AG04450 (cell line): ENCODE measurements at regions not wholly inside any gene's neighbourhood (a gene's known extent, or its start where the extent isn't known, plus 50 kb on each side); places are given as distances from the start of the nearest gene placed in this dataset.
"Not testable (repeated sequence)": the region's sequence is repeated elsewhere in the genome, so short reads cannot be mapped to it uniquely, and the experiment has no call there.

Experiments used
- CTCF ChIA-PET: fragments of 300-600, 350-600 bp; formaldehyde crosslinking; extraction: SDS; loops from one replicate; lab custom pipeline; 2022; ENCODE audit warnings: antibody characterized with exemption, inconsistent platforms; lab: Charles Lee
- POLR2A ChIA-PET: fragments of 350-600 bp; formaldehyde crosslinking; extraction: SDS; loops from one replicate; lab custom pipeline; 2021; ENCODE audit warnings: antibody characterized with exemption, inconsistent platforms; lab: Yijun Ruan, JAX
- DNase-seq: peaks from one replicate; pipeline ENCODE4 v3.0.0-alpha.2; 2011; ENCODE audit warnings: low read depth, low spot score
- H3K27ac ChIP-seq: one replicate; pipeline ENCODE4 v1.5.1; 2012; ENCODE audit warnings: low read depth, low read length, control low read depth
- H3K27me3 ChIP-seq: one replicate; pipeline ENCODE4 v1.6.0; 2012; ENCODE audit warnings: low read length; ENCODE audit not compliant: control insufficient read depth, insufficient read depth
- H3K4me3 ChIP-seq: 2 replicates; pipeline ENCODE4 v1.5.1; 2011; ENCODE audit warnings: mild to moderate bottlenecking, low read depth, low read length, control low read depth
- H3K9me3 ChIP-seq: 2 replicates; pipeline ENCODE4 v1.5.1; 2012; ENCODE audit warnings: low read length; ENCODE audit not compliant: control insufficient read depth, insufficient read depth
- TF ChIP-seq, protein P1 (sequence below): IDR thresholded peaks from 2 replicates; pipeline ENCODE4 v1.5.1; 2011; ENCODE audit warnings: low read depth, low read length, control low read depth, inconsistent platforms

DNA sequence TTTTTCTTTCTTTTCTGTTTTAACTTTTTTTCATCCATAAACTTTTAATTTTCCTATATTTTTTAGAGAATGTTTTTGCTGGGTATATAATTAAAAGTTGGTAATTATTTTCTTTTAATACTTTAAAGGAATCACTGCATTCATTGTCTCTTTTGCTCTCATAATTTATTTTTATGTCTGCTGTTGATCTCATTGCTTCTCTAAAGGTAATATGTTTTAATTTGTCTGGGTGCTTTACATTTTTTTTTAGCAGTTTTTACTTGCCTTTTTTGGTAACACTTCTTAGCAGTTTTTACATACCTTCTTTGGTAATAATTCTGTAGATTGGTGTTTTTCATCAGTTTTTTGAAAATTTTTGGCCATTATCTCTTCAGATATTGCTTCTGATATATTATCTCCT lies 89.4 kb upstream of the BMAL1 start:
- Histone ChIP-seq H3K27ac (no peak overlapping the region), H3K9me3 (no peaks in the 10 kb centered on the region; the same call in 1 of the 2 replicates), H3K27me3 (no peaks in the 10 kb centered on the region), H3K4me3 (no peak overlapping the region)
- POLR2A ChIA-PET = no interaction called here
- TF ChIP-seq, protein P1, sequence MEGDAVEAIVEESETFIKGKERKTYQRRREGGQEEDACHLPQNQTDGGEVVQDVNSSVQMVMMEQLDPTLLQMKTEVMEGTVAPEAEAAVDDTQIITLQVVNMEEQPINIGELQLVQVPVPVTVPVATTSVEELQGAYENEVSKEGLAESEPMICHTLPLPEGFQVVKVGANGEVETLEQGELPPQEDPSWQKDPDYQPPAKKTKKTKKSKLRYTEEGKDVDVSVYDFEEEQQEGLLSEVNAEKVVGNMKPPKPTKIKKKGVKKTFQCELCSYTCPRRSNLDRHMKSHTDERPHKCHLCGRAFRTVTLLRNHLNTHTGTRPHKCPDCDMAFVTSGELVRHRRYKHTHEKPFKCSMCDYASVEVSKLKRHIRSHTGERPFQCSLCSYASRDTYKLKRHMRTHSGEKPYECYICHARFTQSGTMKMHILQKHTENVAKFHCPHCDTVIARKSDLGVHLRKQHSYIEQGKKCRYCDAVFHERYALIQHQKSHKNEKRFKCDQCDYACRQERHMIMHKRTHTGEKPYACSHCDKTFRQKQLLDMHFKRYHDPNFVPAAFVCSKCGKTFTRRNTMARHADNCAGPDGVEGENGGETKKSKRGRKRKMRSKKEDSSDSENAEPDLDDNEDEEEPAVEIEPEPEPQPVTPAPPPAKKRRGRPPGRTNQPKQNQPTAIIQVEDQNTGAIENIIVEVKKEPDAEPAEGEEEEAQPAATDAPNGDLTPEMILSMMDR = no peak
- no peak for DNase-seq
- CTCF ChIA-PET = interaction anchor here (4.7 kb wide), 1 partner anchor 224 kb away, joined by 28 read pairs; no protein-coding TSS in a partner anchor

DNA sequence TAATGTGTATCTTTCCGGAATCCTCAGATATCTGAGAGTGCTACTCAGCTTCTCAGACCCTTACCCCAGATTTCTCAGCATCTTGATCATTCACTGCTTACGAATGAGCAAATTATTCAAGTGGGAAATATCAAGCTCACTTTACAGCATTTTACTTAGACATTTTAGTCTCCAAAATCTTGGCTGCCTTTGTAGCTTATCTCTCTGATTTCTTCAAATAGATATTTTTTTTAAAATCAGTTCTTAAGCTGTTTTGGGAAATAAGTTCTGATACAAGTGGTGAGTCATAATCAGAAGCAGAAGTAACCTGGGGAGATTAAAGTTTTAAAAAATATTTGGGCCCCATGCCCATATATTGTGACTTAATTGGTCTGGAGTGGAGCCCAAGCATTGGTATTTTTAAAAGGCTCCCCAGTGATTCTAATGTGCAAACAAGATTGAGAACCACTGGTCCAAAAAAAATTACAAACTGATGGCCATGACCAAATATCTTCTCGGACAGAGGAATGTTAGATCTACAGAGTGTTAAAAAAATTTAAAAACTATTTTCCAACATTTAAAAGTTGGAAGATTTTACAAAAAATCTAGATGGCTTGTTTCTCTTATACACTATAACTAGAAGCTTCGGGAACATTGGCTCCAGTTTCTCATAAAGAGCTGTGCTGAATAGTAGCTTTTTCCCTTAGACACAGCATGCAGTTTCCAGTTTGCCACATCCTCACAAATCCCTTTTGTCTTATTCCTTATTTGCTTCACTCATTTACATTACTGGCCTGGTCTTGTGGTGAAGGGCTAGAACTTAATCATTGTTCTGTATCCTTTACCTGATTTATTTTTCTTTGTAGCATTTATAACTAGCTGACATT lies 87.8 kb upstream of the BMAL1 start:
- Histone ChIP-seq H3K4me3 (no peak overlapping the region), H3K27ac (no peak overlapping the region), H3K27me3 (no peaks in the 10 kb centered on the region), H3K9me3 (no peaks in the 10 kb centered on the region; the same call in 1 of the 2 replicates)
- no peak for DNase-seq
- TF ChIP-seq, protein P1 = no peak
- POLR2A ChIA-PET = no interaction called here
- CTCF ChIA-PET = interaction anchor here (0.9 to 4.7 kb wide), 3 partner anchors 8 to 226 kb away, joined by 3 to 28 read pairs (median 3); no protein-coding TSS in a partner anchor

DNA sequence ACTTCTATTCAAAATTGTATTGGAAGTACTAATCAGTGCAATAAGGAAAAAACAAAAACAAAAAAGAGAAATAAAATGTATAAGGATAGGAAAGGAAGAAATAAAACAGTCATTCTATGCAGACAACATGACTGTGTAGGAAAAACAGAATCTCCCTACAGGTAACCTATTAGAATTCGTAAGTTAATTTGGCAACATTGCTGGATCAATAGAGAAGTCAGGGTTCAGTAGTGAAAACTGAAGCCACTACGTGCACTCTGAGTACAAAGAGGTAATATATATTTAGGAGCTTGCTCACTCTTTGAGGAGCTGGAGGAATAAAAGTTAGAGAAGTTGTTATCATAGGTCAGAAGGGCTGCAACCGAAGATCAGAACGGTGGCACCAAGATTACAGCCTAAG lies 84.0 kb upstream of the BMAL1 start:
- DNase-seq = no peak
- TF ChIP-seq, protein P1 = no peak
- H3K4me3 ChIP-seq = no peak overlapping the region
- ChIA-PET CTCF (no interaction called here), POLR2A (no interaction called here)
- no peak overlapping the region for H3K27ac ChIP-seq
- H3K9me3 ChIP-seq = peaks cover 7% of the 10 kb centered on the region; the same call in 1 of the 2 replicates
- no peaks in the 10 kb centered on the region for H3K27me3 ChIP-seq

DNA sequence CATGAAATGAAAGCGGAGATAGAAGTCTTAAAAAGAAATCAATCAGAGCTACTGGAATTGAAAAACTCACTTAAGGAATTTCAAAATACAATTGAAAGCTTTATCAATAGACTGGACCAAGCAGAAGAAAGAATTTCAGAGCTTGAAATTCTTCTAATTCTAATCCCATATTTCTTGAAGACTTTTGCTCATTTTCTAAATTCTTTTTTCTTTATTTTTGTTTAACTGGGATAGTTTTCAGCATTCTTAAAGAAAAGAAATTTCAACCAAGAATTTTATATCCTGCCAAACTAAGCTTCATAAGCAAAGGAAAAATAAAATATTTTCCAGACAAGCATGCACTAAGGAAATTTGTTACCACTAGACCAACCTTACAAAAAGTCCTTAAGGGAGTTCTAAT lies 80.2 kb upstream of the BMAL1 start:
- H3K27me3 ChIP-seq, DNase-seq, H3K27ac ChIP-seq, POLR2A ChIA-PET, H3K9me3 ChIP-seq, H3K4me3 ChIP-seq: not testable (repeated sequence)
- CTCF ChIA-PET = interaction anchor here (0.6 to 1.2 kb wide), 5 partner anchors 13 to 234 kb away, joined by 3 to 4 read pairs (median 4); no protein-coding TSS in a partner anchor

DNA sequence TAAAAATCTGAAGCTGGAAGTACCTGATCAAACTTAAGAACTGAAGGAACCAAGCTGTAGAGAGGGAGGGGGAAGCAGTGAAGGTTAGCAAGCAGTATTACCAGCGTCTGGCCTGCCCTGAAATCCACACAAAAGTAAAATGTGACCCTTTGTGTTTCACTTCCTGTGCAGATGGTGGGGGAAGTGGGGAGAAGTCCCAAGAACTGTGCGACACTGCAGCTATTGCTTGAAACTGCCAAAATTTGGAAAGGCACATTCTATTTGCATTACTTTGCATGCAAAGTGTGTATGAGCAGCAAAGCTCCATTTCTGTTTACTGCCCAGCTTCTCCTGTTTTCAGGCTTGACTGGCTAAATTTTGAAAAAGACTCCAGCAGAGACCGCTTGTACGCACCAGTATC lies 72.1 kb upstream of the BMAL1 start:
- TF ChIP-seq, protein P1 = no peak
- POLR2A ChIA-PET = no interaction called here
- CTCF ChIA-PET = interaction anchor here (1.0 to 1.7 kb wide), 2 partner anchors 138 to 139 kb away, joined by 5 to 6 read pairs; no protein-coding TSS in a partner anchor
- no peaks in the 10 kb centered on the region for H3K27me3 ChIP-seq
- no peak overlapping the region for H3K4me3 ChIP-seq
- no peak overlapping the region for H3K27ac ChIP-seq
- no peaks in the 10 kb centered on the region for H3K9me3 ChIP-seq
- no peak for DNase-seq
